Calu3 (cell line): ENCODE measurements at regions not wholly inside any gene's neighbourhood (a gene's known extent, or its start where the extent isn't known, plus 50 kb on each side); places are given as distances from the start of the nearest gene placed in this dataset.

Experiments used
- BruUV-seq: library from RNA; stranded (reverse); fragments of 400-500 nt; replicated peaks from 2 replicates; lab custom pipeline; 2021; lab: Mats Ljungman, UMichigan
- CTCF ChIA-PET: fragments of 300-600 bp; sonication (Branson Sonifier 250); formaldehyde crosslinking; loops from one replicate; lab custom pipeline; 2022; ENCODE audit warnings: antibody characterized with exemption; lab: Charles Lee
- DNase-seq: peaks from one replicate; pipeline ENCODE4 v3.0.0; 2022
- H3K27ac Mint-ChIP-seq: one replicate; pipeline ENCODE4 v1.8.0; 2022; ENCODE audit warnings: mixed read lengths; ENCODE audit not compliant: unreplicated experiment
- H3K27me3 Mint-ChIP-seq: one replicate; pipeline ENCODE4 v1.8.0; 2022; ENCODE audit warnings: mixed read lengths; ENCODE audit not compliant: unreplicated experiment
- H3K36me3 Mint-ChIP-seq: one replicate; pipeline ENCODE4 v1.8.0; 2022; ENCODE audit warnings: mild to moderate bottlenecking, moderate library complexity, mixed read lengths; ENCODE audit not compliant: insufficient read depth, unreplicated experiment
- H3K4me1 Mint-ChIP-seq: one replicate; pipeline ENCODE4 v1.8.0; 2022; ENCODE audit warnings: mild to moderate bottlenecking, low read depth, mixed read lengths; ENCODE audit not compliant: unreplicated experiment
- H3K4me3 Mint-ChIP-seq: one replicate; pipeline ENCODE4 v1.8.0; 2022; ENCODE audit warnings: mild to moderate bottlenecking, low read depth, moderate library complexity, mixed read lengths; ENCODE audit not compliant: unreplicated experiment
- H3K9me3 Mint-ChIP-seq: one replicate; pipeline ENCODE4 v1.8.0; 2022; ENCODE audit warnings: low read depth, mixed read lengths; ENCODE audit not compliant: unreplicated experiment
- intact Hi-C: fragments of 100-400 bp; cut with micrococcal nuclease; formaldehyde crosslinking; loops from one replicate; pipeline ENCODE4 v1.10.0; 2022; ENCODE audit not compliant: unreplicated experiment
- TF ChIP-seq, protein P1 (sequence below): fragments of 200-600 bp; IDR thresholded peaks from one replicate; pipeline ENCODE4 v1.8.0; 2022; ENCODE audit warnings: antibody characterized with exemption; ENCODE audit not compliant: unreplicated experiment

DNA sequence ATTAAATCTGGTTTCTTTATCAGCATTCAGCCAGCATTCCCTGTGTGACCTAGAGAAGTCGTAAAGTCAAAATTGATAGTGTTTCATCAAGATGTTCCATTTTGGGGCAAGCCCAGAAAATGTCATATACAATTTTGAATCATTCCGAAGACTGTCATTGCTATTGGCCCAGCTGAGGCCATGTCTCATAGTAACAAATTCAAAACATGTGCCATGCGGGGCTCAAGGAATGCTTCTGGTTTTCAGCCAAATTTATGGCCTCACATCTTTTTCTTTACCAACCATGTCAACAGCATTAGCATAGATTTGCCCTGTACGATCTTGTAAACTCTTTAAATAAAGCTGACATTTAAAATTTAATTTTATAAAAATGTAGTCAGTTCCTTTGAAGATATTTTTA, 314.7 kb downstream of the PAX1 start:
- intact Hi-C loops: no loop called here
- CTCF ChIA-PET: no interaction called here
- no peak overlapping the region for H3K4me3 Mint-ChIP-seq
- no peak for DNase-seq
- H3K4me1 Mint-ChIP-seq: no peaks in the 10 kb centered on the region
- H3K9me3 Mint-ChIP-seq: no peaks in the 10 kb centered on the region
- no peaks in the 10 kb centered on the region for H3K36me3 Mint-ChIP-seq
- TF ChIP-seq, protein P1, sequence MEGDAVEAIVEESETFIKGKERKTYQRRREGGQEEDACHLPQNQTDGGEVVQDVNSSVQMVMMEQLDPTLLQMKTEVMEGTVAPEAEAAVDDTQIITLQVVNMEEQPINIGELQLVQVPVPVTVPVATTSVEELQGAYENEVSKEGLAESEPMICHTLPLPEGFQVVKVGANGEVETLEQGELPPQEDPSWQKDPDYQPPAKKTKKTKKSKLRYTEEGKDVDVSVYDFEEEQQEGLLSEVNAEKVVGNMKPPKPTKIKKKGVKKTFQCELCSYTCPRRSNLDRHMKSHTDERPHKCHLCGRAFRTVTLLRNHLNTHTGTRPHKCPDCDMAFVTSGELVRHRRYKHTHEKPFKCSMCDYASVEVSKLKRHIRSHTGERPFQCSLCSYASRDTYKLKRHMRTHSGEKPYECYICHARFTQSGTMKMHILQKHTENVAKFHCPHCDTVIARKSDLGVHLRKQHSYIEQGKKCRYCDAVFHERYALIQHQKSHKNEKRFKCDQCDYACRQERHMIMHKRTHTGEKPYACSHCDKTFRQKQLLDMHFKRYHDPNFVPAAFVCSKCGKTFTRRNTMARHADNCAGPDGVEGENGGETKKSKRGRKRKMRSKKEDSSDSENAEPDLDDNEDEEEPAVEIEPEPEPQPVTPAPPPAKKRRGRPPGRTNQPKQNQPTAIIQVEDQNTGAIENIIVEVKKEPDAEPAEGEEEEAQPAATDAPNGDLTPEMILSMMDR: no peak
- H3K27ac Mint-ChIP-seq: no peak overlapping the region
- BruUV-seq: no TSS peak
- no peaks in the 10 kb centered on the region for H3K27me3 Mint-ChIP-seq

DNA sequence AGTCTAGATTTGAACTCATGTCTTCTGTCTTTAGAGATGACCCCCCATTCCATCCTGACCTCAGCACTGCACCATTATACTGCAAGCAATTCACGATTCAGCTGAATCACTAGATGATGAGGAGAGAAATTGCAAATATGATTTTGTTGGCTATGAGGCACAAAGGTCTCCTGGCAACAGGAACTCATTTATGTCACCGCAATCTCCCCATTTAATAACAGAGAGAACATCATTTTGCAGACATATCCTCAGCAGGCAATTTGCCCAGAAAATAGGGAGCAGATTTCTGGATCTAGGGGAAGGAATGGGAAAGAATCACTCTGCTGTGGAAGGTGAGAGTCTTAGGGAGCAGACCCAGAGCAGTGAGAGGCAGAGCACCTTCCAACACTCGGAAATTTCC, 303.0 kb downstream of the PAX1 start:
- Mint-ChIP-seq H3K27me3 (no peaks in the 10 kb centered on the region), H3K4me3 (no peak overlapping the region), H3K36me3 (no peaks in the 10 kb centered on the region), H3K27ac (no peak overlapping the region), H3K9me3 (peaks cover 2% of the 10 kb centered on the region), H3K4me1 (no peaks in the 10 kb centered on the region)
- no peak for DNase-seq
- intact Hi-C loops: no loop called here
- CTCF ChIA-PET: no interaction called here
- BruUV-seq: no TSS peak
- TF ChIP-seq, protein P1: no peak

DNA sequence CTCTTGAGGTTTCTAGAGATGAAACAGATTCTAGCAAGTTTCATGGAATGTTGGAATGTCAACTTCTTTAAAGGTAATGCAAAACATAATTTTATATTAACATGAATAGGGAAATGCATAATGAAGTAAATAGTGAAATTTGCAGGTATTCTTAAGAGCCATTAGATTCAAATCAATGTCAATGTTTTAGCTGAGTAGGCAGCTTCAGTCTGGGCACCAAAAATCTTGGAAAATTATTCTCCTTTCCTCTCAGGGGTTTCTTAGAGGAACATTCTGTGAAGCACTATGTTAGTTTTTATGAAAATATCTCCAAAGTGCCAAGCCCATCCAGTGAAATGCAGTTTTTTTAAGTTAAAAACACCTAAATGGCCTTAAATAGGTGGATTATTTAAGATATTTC, 300.8 kb downstream of the PAX1 start:
- CTCF ChIA-PET: no interaction called here
- Mint-ChIP-seq H3K36me3 (no peaks in the 10 kb centered on the region), H3K27me3 (no peaks in the 10 kb centered on the region), H3K4me1 (no peaks in the 10 kb centered on the region), H3K27ac (no peak overlapping the region), H3K4me3 (no peak overlapping the region), H3K9me3 (peaks cover 2% of the 10 kb centered on the region)
- TF ChIP-seq, protein P1: no peak
- no peak for DNase-seq
- intact Hi-C loops: no loop called here
- no TSS peak for BruUV-seq

DNA sequence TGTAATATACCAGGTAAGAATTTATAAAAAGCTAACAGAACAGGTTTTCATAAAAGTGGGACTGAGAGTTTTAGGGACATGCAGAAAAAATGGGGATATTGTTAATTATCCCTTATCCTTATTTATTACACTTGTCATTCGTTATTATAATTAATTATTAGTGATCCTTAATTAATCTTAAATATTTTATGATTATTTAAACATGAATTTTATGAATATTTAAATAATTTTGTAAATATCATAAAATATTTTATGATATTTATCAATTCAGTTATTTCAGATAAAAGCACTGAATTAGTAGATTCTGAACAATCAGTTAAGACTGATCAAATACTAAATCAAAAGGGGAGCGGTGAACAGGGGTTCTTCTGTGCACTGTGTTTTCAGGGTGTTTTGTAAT, 300.1 kb downstream of the PAX1 start:
- no TSS peak for BruUV-seq
- H3K36me3 Mint-ChIP-seq: no peaks in the 10 kb centered on the region
- no peaks in the 10 kb centered on the region for H3K27me3 Mint-ChIP-seq
- DNase-seq: no peak
- CTCF ChIA-PET: no interaction called here
- intact Hi-C loops: no loop called here
- H3K27ac Mint-ChIP-seq: no peak overlapping the region
- H3K4me3 Mint-ChIP-seq: no peak overlapping the region
- TF ChIP-seq, protein P1: no peak
- peaks cover 1% of the 10 kb centered on the region for H3K9me3 Mint-ChIP-seq
- H3K4me1 Mint-ChIP-seq: no peaks in the 10 kb centered on the region
